ENCODE measurements at regions not wholly inside any gene's neighbourhood (a gene's known extent, or its start where the extent isn't known, plus 50 kb on each side); places are given as distances from the start of the nearest gene placed in this dataset.

DNA sequence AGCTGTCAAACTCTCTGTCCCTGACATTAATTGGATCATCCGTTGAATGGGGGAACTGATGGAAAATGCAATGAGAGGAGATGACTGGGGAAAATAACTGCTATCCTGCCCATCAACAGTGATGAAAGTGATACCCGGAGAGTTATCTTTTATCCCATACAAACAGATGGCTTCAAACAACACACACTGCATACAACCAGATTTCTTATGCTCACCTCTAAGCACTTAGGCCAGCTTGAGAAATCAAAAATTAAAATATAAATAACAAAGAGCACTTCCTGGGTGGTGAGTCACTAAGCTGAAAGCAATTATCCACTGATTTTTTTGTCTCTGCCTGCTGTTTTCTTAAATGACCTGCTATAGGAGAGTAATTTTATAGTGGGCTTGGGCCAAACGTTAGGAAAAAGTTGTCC, 237.6 kb upstream of the RGPD4 start:
- 14% methylated on average over 3 of the region's 3 CpGs for WGBS (ENCODE audit: low lambda C conversion rate)
- CTCF ChIA-PET: no interaction called here
- peaks cover 17 to 19% of the 10 kb centered on the region in 2 experiments for H3K4me1 ChIP-seq (ENCODE audit: control insufficient read depth in 1 of 2, insufficient read depth in 2 of 2, low read depth in 1 of 2, low read length in 1 of 2)
- no peak overlapping the region for H3K4me2 ChIP-seq
- no peak overlapping the region for H2AFZ ChIP-seq (ENCODE audit: low read depth)
- no peak overlapping the region for H3K9ac ChIP-seq
- H3K9me3 ChIP-seq: no peaks in the 10 kb centered on the region
- no peaks in the 10 kb centered on the region for H3K36me3 ChIP-seq (replicated peaks in 1 of 2; ENCODE audit: control insufficient read depth in 1 of 2, insufficient read depth in 2 of 2, low read length in 1 of 2)
- peak overlapping the region; percentile 12 to 50 for H3K27ac ChIP-seq (ENCODE audit: low read depth in 2 of 2, low read length in 1 of 2)
- no peaks in the 10 kb centered on the region for H3K9me2 ChIP-seq
- no peaks in the 10 kb centered on the region for H3K79me2 ChIP-seq (ENCODE audit: insufficient read depth)
- DNase-seq: no peak
- H3K4me3 ChIP-seq (ENCODE audit: low read depth in 2 of 2, low read length in 1 of 2): no peak overlapping the region
- no peaks in the 10 kb centered on the region for H3K27me3 ChIP-seq (ENCODE audit: insufficient read depth)
- H4K20me1 ChIP-seq (ENCODE audit: insufficient read depth): no peaks in the 10 kb centered on the region
- POLR2A ChIA-PET: no interaction called here
- H3F3A ChIP-seq (replicated peaks; ENCODE audit: insufficient read depth): peaks cover 11% of the 10 kb centered on the region
- TF ChIP-seq, protein P1, sequence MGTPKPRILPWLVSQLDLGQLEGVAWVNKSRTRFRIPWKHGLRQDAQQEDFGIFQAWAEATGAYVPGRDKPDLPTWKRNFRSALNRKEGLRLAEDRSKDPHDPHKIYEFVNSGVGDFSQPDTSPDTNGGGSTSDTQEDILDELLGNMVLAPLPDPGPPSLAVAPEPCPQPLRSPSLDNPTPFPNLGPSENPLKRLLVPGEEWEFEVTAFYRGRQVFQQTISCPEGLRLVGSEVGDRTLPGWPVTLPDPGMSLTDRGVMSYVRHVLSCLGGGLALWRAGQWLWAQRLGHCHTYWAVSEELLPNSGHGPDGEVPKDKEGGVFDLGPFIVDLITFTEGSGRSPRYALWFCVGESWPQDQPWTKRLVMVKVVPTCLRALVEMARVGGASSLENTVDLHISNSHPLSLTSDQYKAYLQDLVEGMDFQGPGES (IDR thresholded peaks at IDR 0.05; ENCODE audit: low read depth, low read length): no peak
- TF ChIP-seq FOXJ3 (CRISPR knock-in tag; IDR thresholded peaks at IDR 0.05) (no peak), RXRA (IDR thresholded peaks at IDR 0.05; ENCODE audit: borderline replicate concordance, low read depth) (no peak), MEF2A (IDR thresholded peaks at IDR 0.05; ENCODE audit: borderline replicate concordance, low read depth) (no peak), POLR2AphosphoS5 (IDR thresholded peaks at IDR 0.05; ENCODE audit: low read depth, low read length) (no peak), FOSL2 (IDR thresholded peaks at IDR 0.05; ENCODE audit: borderline replicate concordance, low read depth) (peak; percentile 34; the same call in 1 of the 2 replicates), TEAD4 (IDR thresholded peaks at IDR 0.05; ENCODE audit: borderline replicate concordance, insufficient read depth) (no peak), GABPA (IDR thresholded peaks at IDR 0.05; ENCODE audit: low read depth) (no peak), JUND (IDR thresholded peaks at IDR 0.05) (peak; percentile 13; the same call in 1 of the 2 replicates), RFX5 (IDR thresholded peaks at IDR 0.05; ENCODE audit: low read length) (peak; percentile 80), EP300 (IDR thresholded peaks at IDR 0.05; ENCODE audit: borderline replicate concordance in 1 of 2, low read depth in 1 of 2, low read length in 1 of 2) (peak in 1 of 2 experiments; percentile 31; a peak in 1 of 4 replicates), NFIC (IDR thresholded peaks at IDR 0.05; ENCODE audit: borderline replicate concordance) (no peak), YY1 (IDR thresholded peaks at IDR 0.05; ENCODE audit: low read depth) (no peak), TCF12 (IDR thresholded peaks at IDR 0.05) (0 out of 2 replicates have a peak, but pooled peaks have one; percentile 33), ELF1 (IDR thresholded peaks at IDR 0.05) (no peak), RCOR1 (IDR thresholded peaks at IDR 0.05; ENCODE audit: low read length) (no peak), RAD21 (IDR thresholded peaks at IDR 0.05; ENCODE audit: low read length) (no peak), MXI1 (IDR thresholded peaks at IDR 0.05; ENCODE audit: low read depth, low read length) (no peak), EZH2phosphoT487 (IDR thresholded peaks at IDR 0.05; ENCODE audit: borderline replicate concordance, low read depth) (no peak), NRF1 (IDR thresholded peaks at IDR 0.05; ENCODE audit: low read depth, low read length) (no peak), CHD2 (IDR thresholded peaks at IDR 0.05; ENCODE audit: low read length, partially characterized antibody) (no peak)
- TF ChIP-seq, protein P2, sequence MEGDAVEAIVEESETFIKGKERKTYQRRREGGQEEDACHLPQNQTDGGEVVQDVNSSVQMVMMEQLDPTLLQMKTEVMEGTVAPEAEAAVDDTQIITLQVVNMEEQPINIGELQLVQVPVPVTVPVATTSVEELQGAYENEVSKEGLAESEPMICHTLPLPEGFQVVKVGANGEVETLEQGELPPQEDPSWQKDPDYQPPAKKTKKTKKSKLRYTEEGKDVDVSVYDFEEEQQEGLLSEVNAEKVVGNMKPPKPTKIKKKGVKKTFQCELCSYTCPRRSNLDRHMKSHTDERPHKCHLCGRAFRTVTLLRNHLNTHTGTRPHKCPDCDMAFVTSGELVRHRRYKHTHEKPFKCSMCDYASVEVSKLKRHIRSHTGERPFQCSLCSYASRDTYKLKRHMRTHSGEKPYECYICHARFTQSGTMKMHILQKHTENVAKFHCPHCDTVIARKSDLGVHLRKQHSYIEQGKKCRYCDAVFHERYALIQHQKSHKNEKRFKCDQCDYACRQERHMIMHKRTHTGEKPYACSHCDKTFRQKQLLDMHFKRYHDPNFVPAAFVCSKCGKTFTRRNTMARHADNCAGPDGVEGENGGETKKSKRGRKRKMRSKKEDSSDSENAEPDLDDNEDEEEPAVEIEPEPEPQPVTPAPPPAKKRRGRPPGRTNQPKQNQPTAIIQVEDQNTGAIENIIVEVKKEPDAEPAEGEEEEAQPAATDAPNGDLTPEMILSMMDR (IDR thresholded peaks at IDR 0.05): no peak
- TF ChIP-seq, protein P3, sequence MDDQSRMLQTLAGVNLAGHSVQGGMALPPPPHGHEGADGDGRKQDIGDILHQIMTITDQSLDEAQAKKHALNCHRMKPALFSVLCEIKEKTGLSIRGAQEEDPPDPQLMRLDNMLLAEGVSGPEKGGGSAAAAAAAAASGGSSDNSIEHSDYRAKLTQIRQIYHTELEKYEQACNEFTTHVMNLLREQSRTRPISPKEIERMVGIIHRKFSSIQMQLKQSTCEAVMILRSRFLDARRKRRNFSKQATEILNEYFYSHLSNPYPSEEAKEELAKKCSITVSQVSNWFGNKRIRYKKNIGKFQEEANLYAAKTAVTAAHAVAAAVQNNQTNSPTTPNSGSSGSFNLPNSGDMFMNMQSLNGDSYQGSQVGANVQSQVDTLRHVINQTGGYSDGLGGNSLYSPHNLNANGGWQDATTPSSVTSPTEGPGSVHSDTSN (IDR thresholded peaks at IDR 0.05): no peak
- TF ChIP-seq, protein P4, sequence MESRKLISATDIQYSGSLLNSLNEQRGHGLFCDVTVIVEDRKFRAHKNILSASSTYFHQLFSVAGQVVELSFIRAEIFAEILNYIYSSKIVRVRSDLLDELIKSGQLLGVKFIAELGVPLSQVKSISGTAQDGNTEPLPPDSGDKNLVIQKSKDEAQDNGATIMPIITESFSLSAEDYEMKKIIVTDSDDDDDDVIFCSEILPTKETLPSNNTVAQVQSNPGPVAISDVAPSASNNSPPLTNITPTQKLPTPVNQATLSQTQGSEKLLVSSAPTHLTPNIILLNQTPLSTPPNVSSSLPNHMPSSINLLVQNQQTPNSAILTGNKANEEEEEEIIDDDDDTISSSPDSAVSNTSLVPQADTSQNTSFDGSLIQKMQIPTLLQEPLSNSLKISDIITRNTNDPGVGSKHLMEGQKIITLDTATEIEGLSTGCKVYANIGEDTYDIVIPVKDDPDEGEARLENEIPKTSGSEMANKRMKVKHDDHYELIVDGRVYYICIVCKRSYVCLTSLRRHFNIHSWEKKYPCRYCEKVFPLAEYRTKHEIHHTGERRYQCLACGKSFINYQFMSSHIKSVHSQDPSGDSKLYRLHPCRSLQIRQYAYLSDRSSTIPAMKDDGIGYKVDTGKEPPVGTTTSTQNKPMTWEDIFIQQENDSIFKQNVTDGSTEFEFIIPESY (IDR thresholded peaks at IDR 0.05; ENCODE audit: borderline replicate concordance, low read depth): no peak
- TF ChIP-seq, protein P5, sequence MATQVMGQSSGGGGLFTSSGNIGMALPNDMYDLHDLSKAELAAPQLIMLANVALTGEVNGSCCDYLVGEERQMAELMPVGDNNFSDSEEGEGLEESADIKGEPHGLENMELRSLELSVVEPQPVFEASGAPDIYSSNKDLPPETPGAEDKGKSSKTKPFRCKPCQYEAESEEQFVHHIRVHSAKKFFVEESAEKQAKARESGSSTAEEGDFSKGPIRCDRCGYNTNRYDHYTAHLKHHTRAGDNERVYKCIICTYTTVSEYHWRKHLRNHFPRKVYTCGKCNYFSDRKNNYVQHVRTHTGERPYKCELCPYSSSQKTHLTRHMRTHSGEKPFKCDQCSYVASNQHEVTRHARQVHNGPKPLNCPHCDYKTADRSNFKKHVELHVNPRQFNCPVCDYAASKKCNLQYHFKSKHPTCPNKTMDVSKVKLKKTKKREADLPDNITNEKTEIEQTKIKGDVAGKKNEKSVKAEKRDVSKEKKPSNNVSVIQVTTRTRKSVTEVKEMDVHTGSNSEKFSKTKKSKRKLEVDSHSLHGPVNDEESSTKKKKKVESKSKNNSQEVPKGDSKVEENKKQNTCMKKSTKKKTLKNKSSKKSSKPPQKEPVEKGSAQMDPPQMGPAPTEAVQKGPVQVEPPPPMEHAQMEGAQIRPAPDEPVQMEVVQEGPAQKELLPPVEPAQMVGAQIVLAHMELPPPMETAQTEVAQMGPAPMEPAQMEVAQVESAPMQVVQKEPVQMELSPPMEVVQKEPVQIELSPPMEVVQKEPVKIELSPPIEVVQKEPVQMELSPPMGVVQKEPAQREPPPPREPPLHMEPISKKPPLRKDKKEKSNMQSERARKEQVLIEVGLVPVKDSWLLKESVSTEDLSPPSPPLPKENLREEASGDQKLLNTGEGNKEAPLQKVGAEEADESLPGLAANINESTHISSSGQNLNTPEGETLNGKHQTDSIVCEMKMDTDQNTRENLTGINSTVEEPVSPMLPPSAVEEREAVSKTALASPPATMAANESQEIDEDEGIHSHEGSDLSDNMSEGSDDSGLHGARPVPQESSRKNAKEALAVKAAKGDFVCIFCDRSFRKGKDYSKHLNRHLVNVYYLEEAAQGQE (IDR thresholded peaks at IDR 0.05; ENCODE audit: low read depth, low read length): no peak
- TF ChIP-seq, protein P6, sequence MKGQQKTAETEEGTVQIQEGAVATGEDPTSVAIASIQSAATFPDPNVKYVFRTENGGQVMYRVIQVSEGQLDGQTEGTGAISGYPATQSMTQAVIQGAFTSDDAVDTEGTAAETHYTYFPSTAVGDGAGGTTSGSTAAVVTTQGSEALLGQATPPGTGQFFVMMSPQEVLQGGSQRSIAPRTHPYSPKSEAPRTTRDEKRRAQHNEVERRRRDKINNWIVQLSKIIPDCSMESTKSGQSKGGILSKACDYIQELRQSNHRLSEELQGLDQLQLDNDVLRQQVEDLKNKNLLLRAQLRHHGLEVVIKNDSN (IDR thresholded peaks at IDR 0.05; ENCODE audit: borderline replicate concordance, low read depth): no peak

Data from SK-N-SH (cell line).